HEK293 (cell line): ENCODE measurements at regions not wholly inside any gene's neighbourhood (a gene's known extent, or its start where the extent isn't known, plus 50 kb on each side); places are given as distances from the start of the nearest gene placed in this dataset.

ENCODE experiments used
- CTCF ChIA-PET: fragments of 350-600 bp; formaldehyde crosslinking; extraction: SDS; loops from one replicate; lab custom pipeline; 2021; ENCODE audit warnings: antibody characterized with exemption; lab: Yijun Ruan, JAX
- POLR2A ChIA-PET: fragments of 300-600 bp; formaldehyde crosslinking; extraction: SDS; loops from one replicate; lab custom pipeline; 2020; ENCODE audit warnings: antibody characterized with exemption, inconsistent platforms; lab: Yijun Ruan, JAX
- H3K27ac ChIP-seq: fragments of 200-500 bp; sonication (Bioruptor generic); 2 replicates; pipeline ENCODE4 v1.5.1; 2014; ENCODE audit warnings: low read depth, low read length, control low read depth, inconsistent platforms; ENCODE audit errors: extremely low read depth
- H3K36me3 ChIP-seq, 2 experiments: fragments of 200-500 bp in 1 of 2; sonication (Bioruptor generic) in 1 of 2; 1 replicate in 1 of 2; 2 replicates in 1 of 2; pipeline ENCODE4 v1.5.1; 2014 to 2017; ENCODE audit warnings: inconsistent platforms in 2 of 2, low read length in 2 of 2; ENCODE audit not compliant: control insufficient read depth in 2 of 2, insufficient read depth in 1 of 2
- H3K4me1 ChIP-seq: fragments of 200-500 bp; sonication (Bioruptor generic); 2 replicates; pipeline ENCODE4 v1.5.1; 2014; ENCODE audit warnings: mild to moderate bottlenecking, low read length, inconsistent platforms; ENCODE audit not compliant: control insufficient read depth, insufficient read depth
- H3K4me3 ChIP-seq: 2 replicates; pipeline ENCODE4 v1.5.1; 2011; ENCODE audit warnings: low read depth, mild to moderate bottlenecking, control low read depth, low read length, moderate library complexity
- H3K9me3 ChIP-seq: fragments of 200-500 bp; sonication (Bioruptor generic); 2 replicates; pipeline ENCODE4 v1.5.1; 2014; ENCODE audit warnings: low read depth, low read length, inconsistent platforms; ENCODE audit not compliant: control insufficient read depth, insufficient read depth
- AEBP2 ChIP-seq: fragments of 450-650 bp; formaldehyde crosslinking; IDR thresholded peaks from 2 replicates; pipeline ENCODE4 v1.5.1; 2016; ENCODE audit warnings: missing biosample characterization, missing genetic modification characterization, borderline replicate concordance
- EGR2 ChIP-seq: fragments of 450-650 bp; formaldehyde crosslinking; IDR thresholded peaks from 2 replicates; pipeline ENCODE4 v1.5.1; 2016; ENCODE audit warnings: low read depth, missing biosample characterization, missing genetic modification characterization
- GLI4 ChIP-seq: fragments of 450-650 bp; formaldehyde crosslinking; IDR thresholded peaks from 2 replicates; pipeline ENCODE4 v1.5.1; 2016; ENCODE audit warnings: missing biosample characterization, missing genetic modification characterization
- SP7 ChIP-seq: fragments of 450-650 bp; formaldehyde crosslinking; IDR thresholded peaks from 2 replicates; pipeline ENCODE4 v1.5.1; 2016; ENCODE audit warnings: missing biosample characterization, missing genetic modification characterization
- TRIM28 ChIP-seq: IDR thresholded peaks from 2 replicates; pipeline ENCODE4 v1.6.1; 2011; ENCODE audit warnings: low read length, control low read depth, borderline replicate concordance
- ZNF10 ChIP-seq: fragments of 450-650 bp; formaldehyde crosslinking; IDR thresholded peaks from 2 replicates; pipeline ENCODE4 v1.5.1; 2017; ENCODE audit warnings: missing biosample characterization, missing genetic modification characterization
- ZNF157 ChIP-seq: fragments of 450-650 bp; formaldehyde crosslinking; IDR thresholded peaks from 2 replicates; pipeline ENCODE4 v1.5.1; 2016; ENCODE audit warnings: missing biosample characterization, missing genetic modification characterization
- ZNF169 ChIP-seq: fragments of 450-650 bp; formaldehyde crosslinking; IDR thresholded peaks from 2 replicates; pipeline ENCODE4 v1.5.1; 2016; ENCODE audit warnings: missing biosample characterization, missing genetic modification characterization
- ZNF2 ChIP-seq: fragments of 450-650 bp; formaldehyde crosslinking; IDR thresholded peaks from 2 replicates; pipeline ENCODE4 v1.5.1; 2016; ENCODE audit warnings: missing biosample characterization, missing genetic modification characterization
- ZNF26 ChIP-seq: fragments of 450-650 bp; formaldehyde crosslinking; IDR thresholded peaks from 2 replicates; pipeline ENCODE4 v1.5.1; 2016; ENCODE audit warnings: missing biosample characterization, missing genetic modification characterization
- ZNF280C ChIP-seq: fragments of 450-650 bp; formaldehyde crosslinking; IDR thresholded peaks from 2 replicates; pipeline ENCODE4 v1.5.1; 2016; ENCODE audit warnings: missing biosample characterization, missing genetic modification characterization
- ZNF280D ChIP-seq: fragments of 450-650 bp; formaldehyde crosslinking; IDR thresholded peaks from 2 replicates; pipeline ENCODE4 v1.5.1; 2016; ENCODE audit warnings: missing biosample characterization, missing genetic modification characterization
- ZNF391 ChIP-seq: fragments of 450-650 bp; formaldehyde crosslinking; IDR thresholded peaks from 2 replicates; pipeline ENCODE4 v1.5.1; 2016; ENCODE audit warnings: low read depth, missing biosample characterization, missing genetic modification characterization, borderline replicate concordance
- ZNF416 ChIP-seq: fragments of 450-650 bp; formaldehyde crosslinking; IDR thresholded peaks from 2 replicates; pipeline ENCODE4 v1.5.1; 2016; ENCODE audit warnings: missing biosample characterization, missing genetic modification characterization
- ZNF433 ChIP-seq: fragments of 450-650 bp; formaldehyde crosslinking; IDR thresholded peaks from 2 replicates; pipeline ENCODE4 v1.5.1; 2016; ENCODE audit warnings: missing biosample characterization, missing genetic modification characterization, low read depth
- ZNF621 ChIP-seq: fragments of 450-650 bp; formaldehyde crosslinking; IDR thresholded peaks from 2 replicates; pipeline ENCODE4 v1.5.1; 2017; ENCODE audit warnings: missing biosample characterization, missing genetic modification characterization
- ZNF664 ChIP-seq: fragments of 450-650 bp; formaldehyde crosslinking; IDR thresholded peaks from 2 replicates; pipeline ENCODE4 v1.5.1; 2016; ENCODE audit warnings: missing biosample characterization, missing genetic modification characterization
- ZNF76 ChIP-seq: fragments of 450-650 bp; formaldehyde crosslinking; IDR thresholded peaks from 2 replicates; pipeline ENCODE4; 2016; ENCODE audit warnings: low read depth, missing biosample characterization, missing genetic modification characterization, borderline replicate concordance
- ZNF791 ChIP-seq: fragments of 450-650 bp; formaldehyde crosslinking; IDR thresholded peaks from 2 replicates; pipeline ENCODE4 v1.5.1; 2016; ENCODE audit warnings: missing biosample characterization, missing genetic modification characterization
- ZNF843 ChIP-seq: fragments of 450-650 bp; formaldehyde crosslinking; IDR thresholded peaks from 2 replicates; pipeline ENCODE4 v1.5.1; 2016; ENCODE audit warnings: missing biosample characterization, missing genetic modification characterization
- ZSCAN16 ChIP-seq: fragments of 450-650 bp; formaldehyde crosslinking; IDR thresholded peaks from 2 replicates; pipeline ENCODE4 v1.5.1; 2016; ENCODE audit warnings: missing biosample characterization, missing genetic modification characterization
- ZSCAN4 ChIP-seq: fragments of 450-650 bp; formaldehyde crosslinking; IDR thresholded peaks from 2 replicates; pipeline ENCODE4 v1.5.1; 2017; ENCODE audit warnings: missing biosample characterization, missing genetic modification characterization
- ZXDB ChIP-seq: fragments of 450-650 bp; formaldehyde crosslinking; IDR thresholded peaks from 2 replicates; pipeline ENCODE4 v1.5.1; 2016; ENCODE audit warnings: missing biosample characterization, missing genetic modification characterization

- H3K27ac ChIP-seq = no peak overlapping the region
- POLR2A ChIA-PET = no interaction called here
- CTCF ChIA-PET = no interaction called here
Measured at GRCh38 chr7:131839967-131840690, 283.7 kb upstream of the PODXL start.

GRCh38 chr7:131836733-131837132, 280.3 kb upstream of the PODXL start:
- no peaks in the 10 kb centered on the region for H3K4me1 ChIP-seq
- ChIA-PET POLR2A (no interaction called here), CTCF (interaction anchor here (0.6 to 1.1 kb wide), 5 partner anchors 8 to 1406 kb away, joined by 3 to 7 read pairs (median 3); no protein-coding TSS in a partner anchor)
- no peak overlapping the region for H3K4me3 ChIP-seq
- TF ChIP-seq ZNF280D = no peak
- no peak for TF ChIP-seq GLI4 (tag by site-specific recombination)
- no peak for TF ChIP-seq ZNF843 (tag by site-specific recombination)
- no peak for TF ChIP-seq ZNF2 (tag by site-specific recombination)
- no peak for TF ChIP-seq ZXDB (tag by site-specific recombination)
- no peak for TF ChIP-seq EGR2 (tag by site-specific recombination)
- TF ChIP-seq ZNF26 = no peak
- TF ChIP-seq ZNF416 (tag by site-specific recombination) = no peak
- H3K27ac ChIP-seq = no peak overlapping the region
- no peaks in the 10 kb centered on the region for H3K9me3 ChIP-seq
- no peaks in the 10 kb centered on the region for H3K36me3 ChIP-seq

More at GRCh38 chr7:131839967-131840690, 283.7 kb upstream of the PODXL start:
- TF ChIP-seq ZNF621 (tag by site-specific recombination) (no peak), ZNF280C (no peak), ZNF169 (tag by site-specific recombination) (no peak), ZNF433 (tag by site-specific recombination) (no peak), ZNF76 (tag by site-specific recombination) (no peak), ZNF10 (tag by site-specific recombination) (no peak), ZSCAN16 (tag by site-specific recombination) (no peak)
- H3K4me3 ChIP-seq = no peak overlapping the region
- H3K4me1 ChIP-seq = no peaks in the 10 kb centered on the region
- no peaks in the 10 kb centered on the region for H3K9me3 ChIP-seq
- H3K36me3 ChIP-seq = no peaks in the 10 kb centered on the region

GRCh38 chr7:131835141-131835540, 278.7 kb upstream of the PODXL start:
- no peaks in the 10 kb centered on the region for H3K9me3 ChIP-seq
- no peak overlapping the region for H3K4me3 ChIP-seq
- no peak overlapping the region for H3K27ac ChIP-seq
- H3K36me3 ChIP-seq = no peaks in the 10 kb centered on the region
- H3K4me1 ChIP-seq = no peaks in the 10 kb centered on the region
- ChIA-PET CTCF (interaction anchor here (0.6 to 1.6 kb wide), 2 partner anchors 17 to 24 kb away, joined by 3 to 7 read pairs; no protein-coding TSS in a partner anchor), POLR2A (no interaction called here)
- TF ChIP-seq ZNF791 (tag by site-specific recombination) = no peak
- no peak for TF ChIP-seq ZNF391 (tag by site-specific recombination)
- no peak for TF ChIP-seq AEBP2 (tag by site-specific recombination)
- TF ChIP-seq ZNF664 = no peak
- no peak for TF ChIP-seq TRIM28
- no peak for TF ChIP-seq ZSCAN4
- no peak for TF ChIP-seq ZNF157 (tag by site-specific recombination)
- no peak for TF ChIP-seq SP7 (tag by site-specific recombination)
